ENCODE measurements at regions not wholly inside any gene's neighbourhood (a gene's known extent, or its start where the extent isn't known, plus 50 kb on each side); places are given as distances from the start of the nearest gene placed in this dataset.

DNA sequence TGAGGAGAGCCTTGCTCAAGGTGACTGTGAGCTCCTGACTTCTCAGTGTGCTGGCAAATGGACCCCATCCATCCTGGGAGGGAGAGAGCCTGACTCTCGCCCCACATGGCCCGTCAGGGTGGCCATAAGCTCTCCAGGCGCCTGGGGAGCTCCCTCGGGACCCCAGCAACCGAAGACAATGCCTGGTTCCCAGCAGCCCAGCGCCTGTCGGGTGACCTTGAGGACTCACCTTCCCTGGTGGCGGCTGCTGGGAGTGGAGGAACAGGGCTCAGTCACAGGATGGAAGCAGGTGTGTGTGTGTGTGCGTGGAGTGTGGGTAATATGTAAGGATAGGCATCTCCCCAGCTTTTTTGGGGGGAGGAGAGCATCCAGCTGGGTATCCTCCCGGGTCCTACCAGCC is 190.3 kb downstream of the MELK start:
- DNase-seq (ENCODE audit: low read depth, low spot score), result no peak
- no peak overlapping the region for H3K27ac ChIP-seq

DNA sequence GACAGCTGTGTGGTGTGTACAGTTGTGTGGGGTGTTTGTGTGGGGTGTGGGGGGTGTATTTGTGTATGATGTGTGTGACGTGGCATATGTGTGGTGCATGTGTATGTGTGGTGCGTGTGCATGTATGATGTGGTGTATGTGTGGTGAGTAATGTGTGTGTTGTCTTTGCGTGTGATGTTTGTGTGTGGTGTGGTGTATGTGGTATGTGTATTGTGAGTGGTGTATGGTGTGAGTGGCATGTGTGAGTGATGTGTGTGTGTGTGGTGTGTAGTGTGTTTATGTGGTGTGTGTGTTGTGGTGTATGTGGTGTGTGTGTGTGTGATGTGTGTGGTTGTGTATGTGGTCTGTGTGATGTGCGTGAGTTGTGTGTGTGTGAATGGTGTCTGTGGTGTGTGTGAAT is 191.1 kb downstream of the MELK start:
- DNase-seq (ENCODE audit: low read depth, low spot score), result no peak

DNA sequence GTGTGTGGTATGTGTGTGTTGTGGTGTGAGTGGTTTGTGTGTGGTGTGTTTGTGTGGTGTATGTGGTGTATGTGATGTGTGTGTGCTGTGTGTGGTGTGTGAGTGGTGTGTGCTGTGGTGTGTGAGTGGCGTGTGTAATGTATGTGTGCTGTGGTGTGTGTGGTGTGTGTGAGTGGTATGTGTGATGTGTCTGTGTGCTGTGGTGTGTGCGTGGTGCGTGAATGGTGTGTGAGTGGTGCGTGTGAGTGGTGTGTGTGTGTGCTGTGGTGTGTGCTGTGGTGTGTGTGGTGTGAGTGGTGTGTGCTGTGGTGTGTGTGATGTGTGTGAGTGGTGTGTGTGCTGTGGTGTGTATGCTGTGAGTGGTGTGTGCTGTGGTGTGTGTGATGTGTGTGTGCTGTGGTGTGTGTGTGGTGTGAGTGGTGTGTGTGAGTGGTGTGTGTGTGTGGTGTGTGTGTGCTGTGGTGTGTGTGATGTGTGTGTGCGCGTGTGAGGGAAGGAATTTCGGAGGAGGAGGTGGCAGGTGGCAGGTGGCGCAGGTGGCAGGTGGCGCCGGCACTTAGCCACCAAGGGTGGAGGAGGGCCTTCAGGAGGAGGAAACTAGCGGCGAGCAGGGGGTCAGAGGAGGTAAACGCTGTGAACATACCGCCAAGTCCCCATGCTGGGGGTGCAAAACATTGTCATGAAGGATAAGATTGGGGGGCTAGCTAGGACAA is 191.8 kb downstream of the MELK start:
- no peak overlapping the region for H3K27ac ChIP-seq
- no peak for DNase-seq (ENCODE audit: low read depth, low spot score)

More for the DNA sequence above, 191.1 kb downstream of the MELK start:
- no peak overlapping the region for H3K27ac ChIP-seq

DNA sequence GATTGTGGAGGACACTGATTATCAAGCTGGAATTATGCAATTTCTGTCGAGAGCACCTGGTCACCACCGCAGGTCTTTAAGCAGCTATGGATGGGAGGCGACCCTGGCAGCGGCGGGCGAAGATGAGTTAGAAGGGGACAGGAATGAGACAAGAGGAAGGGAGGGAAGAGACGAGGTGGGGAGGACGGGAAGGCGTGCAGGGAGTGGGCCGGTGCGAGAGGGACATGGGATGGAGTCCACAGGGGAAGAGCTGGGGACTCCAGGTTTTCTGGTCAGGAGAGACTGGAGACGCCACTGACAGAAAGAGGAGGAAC is 192.3 kb downstream of the MELK start:
- no peak for DNase-seq (ENCODE audit: low read depth, low spot score)
- H3K27ac ChIP-seq, result no peak overlapping the region

DNA sequence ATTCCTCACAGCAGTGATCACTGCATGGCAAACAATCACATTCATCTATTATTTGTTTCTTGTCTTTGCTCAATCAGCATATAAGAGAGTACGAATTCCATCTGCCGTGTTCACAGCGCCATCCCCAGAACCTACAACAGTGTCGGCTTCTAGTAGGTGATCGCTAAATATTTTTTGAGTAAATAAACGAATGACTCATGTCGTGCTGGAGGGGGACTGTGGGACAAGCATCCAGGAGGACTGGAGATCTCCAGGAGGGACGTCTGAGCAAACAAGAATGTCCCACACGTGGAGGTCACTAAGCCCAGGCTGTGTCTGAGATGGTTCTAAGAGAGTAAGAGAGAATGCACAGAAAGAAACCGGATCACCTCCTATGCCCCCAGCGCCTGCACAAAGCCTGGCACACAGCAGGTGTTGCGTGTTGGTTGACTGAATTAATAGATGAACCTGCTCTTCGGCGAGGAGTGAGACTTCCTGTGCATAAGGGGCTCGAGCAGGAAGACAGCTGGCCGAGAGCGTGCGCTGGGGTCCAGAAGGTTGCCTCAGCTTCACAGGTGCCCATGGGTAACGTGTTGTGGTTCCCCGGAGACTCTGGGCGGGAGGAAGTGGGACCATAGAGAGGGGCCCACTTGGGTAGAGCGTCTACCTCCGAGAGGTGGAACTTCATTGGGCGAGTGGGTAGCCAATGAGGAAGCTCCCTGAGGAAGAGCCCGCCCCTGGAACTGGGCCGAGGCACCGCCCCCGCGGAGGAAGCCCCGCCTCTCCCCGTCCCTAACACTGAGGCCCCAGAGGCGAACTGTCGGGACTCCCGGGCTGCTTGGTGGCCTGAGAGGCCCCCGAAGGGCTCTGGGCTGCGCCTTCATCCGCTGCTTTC is 193.0 kb downstream of the MELK start:
- no peak overlapping the region for H3K27ac ChIP-seq

DNA sequence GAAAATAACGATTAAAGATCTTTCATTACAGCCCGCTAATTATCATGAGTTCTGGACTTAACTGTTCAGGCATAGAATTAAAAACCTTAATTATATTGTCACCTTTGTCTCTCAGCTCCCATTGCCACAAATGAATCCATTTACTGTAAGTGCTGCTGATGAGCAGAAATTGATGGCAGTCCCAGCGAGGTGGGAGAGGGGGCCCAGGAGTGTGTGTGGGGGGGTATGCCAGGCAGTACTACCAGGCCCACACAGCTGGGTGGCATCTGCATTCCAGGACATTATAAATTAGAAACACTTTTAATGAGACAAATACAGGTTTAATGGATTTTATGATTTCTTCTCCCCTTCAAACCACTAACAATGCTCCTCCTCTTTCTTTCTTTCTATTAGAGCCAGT is 196.0 kb downstream of the MELK start:
- H3K27ac ChIP-seq, result no peak overlapping the region
- no peak for DNase-seq (ENCODE audit: low read depth, low spot score)

More for the DNA sequence above, 193.0 kb downstream of the MELK start:
- DNase-seq (ENCODE audit: low read depth, low spot score), result no peak

DNA sequence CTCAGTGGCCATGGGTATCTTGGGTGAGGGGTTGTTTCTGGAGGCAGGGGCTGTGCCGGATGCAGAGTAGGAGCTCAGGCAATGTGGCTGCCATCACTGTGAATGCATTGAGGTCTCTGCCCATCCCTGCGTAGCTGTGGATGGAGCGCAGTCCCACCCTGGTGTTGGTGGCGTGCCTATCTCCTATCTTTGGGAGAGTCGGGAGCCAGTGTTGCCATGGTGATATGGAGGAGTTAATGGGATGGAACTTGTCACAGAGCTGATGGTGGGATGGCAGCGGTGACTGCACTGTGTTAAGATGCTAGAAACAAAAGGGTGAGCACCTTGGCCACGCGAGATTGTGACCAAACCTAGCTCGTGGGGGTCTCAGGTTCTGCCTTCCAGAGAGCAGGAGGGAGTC is 197.3 kb downstream of the MELK start:
- no peak overlapping the region for H3K27ac ChIP-seq
- DNase-seq (ENCODE audit: low read depth, low spot score), result no peak

DNA sequence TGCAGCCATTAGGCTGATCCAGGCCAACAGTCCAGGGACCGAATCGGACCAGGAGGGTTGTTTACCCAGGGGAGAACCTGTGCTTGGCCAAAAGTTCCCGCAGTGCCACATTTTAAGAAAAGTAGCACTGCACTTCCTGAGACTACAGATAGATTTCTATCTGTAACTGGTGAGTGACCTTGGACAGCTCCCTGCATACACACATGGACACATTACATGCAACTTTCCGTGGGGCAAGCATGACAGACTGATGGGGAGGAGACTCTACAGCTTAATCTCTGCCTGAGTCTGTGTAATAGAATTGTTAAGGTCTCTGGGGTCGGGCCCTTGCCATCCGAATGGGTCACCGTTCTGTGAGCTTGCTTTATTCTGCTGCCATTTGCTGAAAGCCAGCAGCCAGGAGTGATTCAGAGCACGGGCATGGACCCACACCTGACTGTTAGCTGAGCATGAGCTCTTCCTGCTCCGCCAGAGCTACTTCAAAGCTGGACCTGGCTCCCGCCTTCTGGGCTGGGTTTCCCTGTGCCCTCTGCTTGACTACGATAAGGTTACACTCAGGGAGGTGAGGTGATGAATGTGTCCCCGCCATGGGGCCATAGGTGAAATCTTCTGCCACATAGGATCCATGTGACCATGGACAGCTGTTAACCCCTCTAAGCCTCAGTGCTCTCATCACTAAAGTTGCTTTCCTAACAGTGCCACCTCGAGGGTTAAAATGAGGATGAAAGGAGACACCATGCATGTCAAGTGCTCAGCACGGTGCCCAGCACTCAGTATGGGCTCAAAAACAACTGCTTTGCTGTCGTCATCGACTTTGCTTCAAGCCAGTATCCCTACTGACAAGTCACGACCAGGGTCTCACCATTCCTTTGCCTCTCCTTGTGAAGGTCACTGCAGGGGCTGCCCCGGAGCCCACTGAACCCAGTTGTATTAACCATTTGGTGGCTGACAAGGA is 200.0 kb downstream of the MELK start:
- DNase-seq (ENCODE audit: low read depth, low spot score), result no peak
- no peak overlapping the region for H3K27ac ChIP-seq

DNA sequence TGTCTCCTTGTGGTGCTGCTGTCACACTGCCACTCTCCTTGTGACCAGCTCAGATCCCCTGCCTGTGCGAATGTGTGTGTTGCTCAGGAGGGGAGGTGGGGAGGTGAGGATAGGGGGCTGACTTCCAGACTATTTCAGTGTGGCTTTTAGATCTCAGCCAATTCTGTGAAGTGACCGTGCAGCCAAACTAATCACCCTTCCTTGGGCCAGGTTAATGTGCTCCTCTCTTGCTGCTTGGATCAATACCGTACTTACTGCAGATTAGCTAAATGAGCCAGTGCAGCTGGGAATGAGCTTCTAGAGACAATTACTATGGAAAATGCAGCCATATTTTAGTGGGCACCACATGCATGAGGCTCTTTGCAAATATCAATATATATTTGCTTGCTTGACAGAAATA is 206.0 kb downstream of the MELK start:
- no peak for DNase-seq (ENCODE audit: low read depth, low spot score)
- H3K27ac ChIP-seq, result no peak overlapping the region

DNA sequence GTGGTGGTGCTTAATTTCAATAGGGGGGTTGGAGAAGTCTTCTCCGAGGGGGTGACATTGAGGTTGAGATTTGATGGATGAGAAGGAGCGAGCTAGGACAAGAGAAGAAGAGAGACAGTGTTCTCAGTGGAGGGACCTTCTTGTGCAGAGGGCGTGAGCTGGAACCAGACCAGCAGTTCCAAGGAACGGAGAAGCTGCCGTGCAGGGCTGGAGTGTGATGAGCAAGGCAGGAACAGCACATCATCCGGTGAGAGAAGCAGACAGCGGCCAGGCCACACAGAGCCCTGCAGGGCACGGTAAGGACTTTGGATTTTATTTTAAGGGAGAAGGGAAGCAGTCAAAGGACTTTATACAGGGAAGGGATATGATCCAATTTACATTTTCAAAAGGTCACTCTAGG is 206.9 kb downstream of the MELK start:
- no peak for DNase-seq (ENCODE audit: low read depth, low spot score)
- H3K27ac ChIP-seq, result no peak overlapping the region

DNA sequence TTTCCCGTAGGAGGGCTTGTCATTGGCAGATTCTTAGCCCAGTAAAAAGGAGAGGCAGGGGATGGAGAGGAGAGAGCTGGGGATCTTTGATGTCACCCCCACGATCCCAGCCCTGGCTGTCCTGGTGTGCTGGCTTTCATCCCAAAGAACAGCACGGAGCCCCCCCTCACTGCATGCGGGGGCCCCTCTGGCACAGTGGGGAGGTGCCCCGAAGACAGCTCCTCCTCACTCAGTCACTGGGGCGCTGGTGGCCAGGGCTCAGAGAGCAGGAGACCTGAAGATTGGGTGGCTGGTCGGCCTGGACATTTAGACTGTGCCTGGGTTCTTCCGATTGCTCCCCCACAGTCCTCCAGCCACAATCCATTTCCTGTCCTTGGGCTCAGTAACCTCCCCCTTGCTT is 207.5 kb downstream of the MELK start:
- no peak for DNase-seq (ENCODE audit: low read depth, low spot score)
- H3K27ac ChIP-seq, result no peak overlapping the region

DNA sequence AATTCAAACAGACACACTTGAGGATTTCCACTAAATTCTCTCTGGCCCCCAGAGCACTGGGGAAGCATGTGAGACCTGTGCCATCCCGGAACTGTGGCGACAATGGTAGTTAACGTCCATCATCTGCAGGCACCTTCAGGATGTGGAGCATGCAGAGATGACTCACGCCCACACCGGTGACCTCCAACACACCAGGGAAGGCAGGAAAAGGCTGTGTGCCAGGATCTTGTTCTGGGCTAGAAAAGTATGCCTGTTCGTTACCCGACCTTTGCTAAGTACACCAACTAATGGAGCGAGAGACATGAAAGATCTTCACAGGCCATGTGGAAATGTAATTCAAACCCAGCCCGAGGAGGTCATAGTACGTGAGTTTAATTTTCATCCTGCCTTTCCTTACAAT is 208.8 kb downstream of the MELK start:
- DNase-seq (ENCODE audit: low read depth, low spot score), result no peak

More for the DNA sequence above, 208.8 kb downstream of the MELK start:
- H3K27ac ChIP-seq, result no peak overlapping the region

All from epithelial cell of prostate (primary cell).